Liver (tissue), 3 donors: ENCODE measurements at regions not wholly inside any gene's neighbourhood (a gene's known extent, or its start where the extent isn't known, plus 50 kb on each side); places are given as distances from the start of the nearest gene placed in this dataset.

Source experiments
- ATF3 ChIP-seq: IDR thresholded peaks from 2 replicates; pipeline ENCODE4 v1.6.1; 2016; ENCODE audit warnings: antibody characterized with exemption
- EGR1 ChIP-seq, 2 donors: IDR thresholded peaks; 2 replicates each; pipeline ENCODE4 v1.6.1; 2016 to 2018; ENCODE audit warnings: antibody characterized with exemption in 2 of 2, low read depth in 2 of 2
- FOXA1 ChIP-seq: IDR thresholded peaks from 2 replicates; pipeline ENCODE4 v1.6.1; 2016; ENCODE audit warnings: antibody characterized with exemption
- GABPA ChIP-seq, 2 donors: IDR thresholded peaks in 1 of 2; conservative IDR thresholded peaks in 1 of 2; 2 replicates each; pipeline ENCODE4 v1.6.1; 2016; ENCODE audit warnings: antibody characterized with exemption in 2 of 2, mild to moderate bottlenecking in 1 of 2, moderate library complexity in 1 of 2
- JUND ChIP-seq, 2 donors: IDR thresholded peaks; 2 replicates each; pipeline ENCODE4 v1.6.1; 2016; ENCODE audit warnings: antibody characterized with exemption in 2 of 2
- NR2F2 ChIP-seq: IDR thresholded peaks from 2 replicates; pipeline ENCODE4 v1.6.1; 2016; ENCODE audit warnings: antibody characterized with exemption
- RAD21 ChIP-seq, 2 donors: IDR thresholded peaks; 2 replicates each; pipeline ENCODE4 v1.6.1; 2016; ENCODE audit warnings: antibody characterized with exemption in 2 of 2, mild to moderate bottlenecking in 2 of 2
- RXRA ChIP-seq, 2 donors: IDR thresholded peaks; 2 replicates each; pipeline ENCODE4 v1.6.1; 2017 to 2018; ENCODE audit warnings: antibody characterized with exemption in 2 of 2, mild to moderate bottlenecking in 1 of 2
- SP1 ChIP-seq: IDR thresholded peaks from 2 replicates; pipeline ENCODE4 v1.6.1; 2018; ENCODE audit warnings: antibody characterized with exemption, mild to moderate bottlenecking
- TAF1 ChIP-seq: conservative IDR thresholded peaks from 2 replicates; pipeline ENCODE4 v1.6.1; 2016; ENCODE audit warnings: antibody characterized with exemption, mild to moderate bottlenecking
- YY1 ChIP-seq: IDR thresholded peaks from 2 replicates; pipeline ENCODE4 v1.6.1; 2016; ENCODE audit warnings: antibody characterized with exemption, mild to moderate bottlenecking
- TF ChIP-seq, protein P1 (sequence below): IDR thresholded peaks from 2 replicates; pipeline ENCODE4 v1.6.1; 2016; ENCODE audit warnings: antibody characterized with exemption, mild to moderate bottlenecking
- TF ChIP-seq, protein P2 (sequence below): fragments of 150-350 bp; IDR thresholded peaks from 2 replicates; pipeline ENCODE4 v1.5.1; 2017; ENCODE audit warnings: improper control_type of control experiment, low read depth, low read length; ENCODE audit not compliant: missing input control
- TF ChIP-seq, protein P3 (sequence below): IDR thresholded peaks from 2 replicates; pipeline ENCODE4 v1.6.1; 2016; ENCODE audit warnings: antibody characterized with exemption
- donor health status: healthy.
- donor health status: healthy.

- no peak for TF ChIP-seq NR2F2
- TF ChIP-seq, protein P1, sequence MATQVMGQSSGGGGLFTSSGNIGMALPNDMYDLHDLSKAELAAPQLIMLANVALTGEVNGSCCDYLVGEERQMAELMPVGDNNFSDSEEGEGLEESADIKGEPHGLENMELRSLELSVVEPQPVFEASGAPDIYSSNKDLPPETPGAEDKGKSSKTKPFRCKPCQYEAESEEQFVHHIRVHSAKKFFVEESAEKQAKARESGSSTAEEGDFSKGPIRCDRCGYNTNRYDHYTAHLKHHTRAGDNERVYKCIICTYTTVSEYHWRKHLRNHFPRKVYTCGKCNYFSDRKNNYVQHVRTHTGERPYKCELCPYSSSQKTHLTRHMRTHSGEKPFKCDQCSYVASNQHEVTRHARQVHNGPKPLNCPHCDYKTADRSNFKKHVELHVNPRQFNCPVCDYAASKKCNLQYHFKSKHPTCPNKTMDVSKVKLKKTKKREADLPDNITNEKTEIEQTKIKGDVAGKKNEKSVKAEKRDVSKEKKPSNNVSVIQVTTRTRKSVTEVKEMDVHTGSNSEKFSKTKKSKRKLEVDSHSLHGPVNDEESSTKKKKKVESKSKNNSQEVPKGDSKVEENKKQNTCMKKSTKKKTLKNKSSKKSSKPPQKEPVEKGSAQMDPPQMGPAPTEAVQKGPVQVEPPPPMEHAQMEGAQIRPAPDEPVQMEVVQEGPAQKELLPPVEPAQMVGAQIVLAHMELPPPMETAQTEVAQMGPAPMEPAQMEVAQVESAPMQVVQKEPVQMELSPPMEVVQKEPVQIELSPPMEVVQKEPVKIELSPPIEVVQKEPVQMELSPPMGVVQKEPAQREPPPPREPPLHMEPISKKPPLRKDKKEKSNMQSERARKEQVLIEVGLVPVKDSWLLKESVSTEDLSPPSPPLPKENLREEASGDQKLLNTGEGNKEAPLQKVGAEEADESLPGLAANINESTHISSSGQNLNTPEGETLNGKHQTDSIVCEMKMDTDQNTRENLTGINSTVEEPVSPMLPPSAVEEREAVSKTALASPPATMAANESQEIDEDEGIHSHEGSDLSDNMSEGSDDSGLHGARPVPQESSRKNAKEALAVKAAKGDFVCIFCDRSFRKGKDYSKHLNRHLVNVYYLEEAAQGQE = no peak
- TF ChIP-seq, protein P2, sequence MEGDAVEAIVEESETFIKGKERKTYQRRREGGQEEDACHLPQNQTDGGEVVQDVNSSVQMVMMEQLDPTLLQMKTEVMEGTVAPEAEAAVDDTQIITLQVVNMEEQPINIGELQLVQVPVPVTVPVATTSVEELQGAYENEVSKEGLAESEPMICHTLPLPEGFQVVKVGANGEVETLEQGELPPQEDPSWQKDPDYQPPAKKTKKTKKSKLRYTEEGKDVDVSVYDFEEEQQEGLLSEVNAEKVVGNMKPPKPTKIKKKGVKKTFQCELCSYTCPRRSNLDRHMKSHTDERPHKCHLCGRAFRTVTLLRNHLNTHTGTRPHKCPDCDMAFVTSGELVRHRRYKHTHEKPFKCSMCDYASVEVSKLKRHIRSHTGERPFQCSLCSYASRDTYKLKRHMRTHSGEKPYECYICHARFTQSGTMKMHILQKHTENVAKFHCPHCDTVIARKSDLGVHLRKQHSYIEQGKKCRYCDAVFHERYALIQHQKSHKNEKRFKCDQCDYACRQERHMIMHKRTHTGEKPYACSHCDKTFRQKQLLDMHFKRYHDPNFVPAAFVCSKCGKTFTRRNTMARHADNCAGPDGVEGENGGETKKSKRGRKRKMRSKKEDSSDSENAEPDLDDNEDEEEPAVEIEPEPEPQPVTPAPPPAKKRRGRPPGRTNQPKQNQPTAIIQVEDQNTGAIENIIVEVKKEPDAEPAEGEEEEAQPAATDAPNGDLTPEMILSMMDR = no peak
- no peak for TF ChIP-seq YY1
- TF ChIP-seq EGR1 (IDR thresholded peaks at IDR 0.05; ENCODE audit: low read depth in 2 of 2) = no peak
- no peak for TF ChIP-seq JUND (IDR thresholded peaks at IDR 0.05)
- TF ChIP-seq, protein P3, sequence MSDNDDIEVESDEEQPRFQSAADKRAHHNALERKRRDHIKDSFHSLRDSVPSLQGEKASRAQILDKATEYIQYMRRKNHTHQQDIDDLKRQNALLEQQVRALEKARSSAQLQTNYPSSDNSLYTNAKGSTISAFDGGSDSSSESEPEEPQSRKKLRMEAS = no peak
- TF ChIP-seq TAF1 = no peak
- TF ChIP-seq RAD21 (IDR thresholded peaks at IDR 0.05) = no peak
- no peak for TF ChIP-seq ATF3
- TF ChIP-seq FOXA1 = no peak
- no peak for TF ChIP-seq SP1
- no peak for TF ChIP-seq RXRA (IDR thresholded peaks at IDR 0.05)
- no peak for TF ChIP-seq GABPA (IDR thresholded peaks at IDR 0.05 in 1 of 2, conservative IDR thresholded peaks at IDR 0.05 in 1 of 2)
Observed at GRCh38 chr1:9478021-9478420, 61.2 kb upstream of the SLC25A33 start.
